ENCODE measurements at regions not wholly inside any gene's neighbourhood (a gene's known extent, or its start where the extent isn't known, plus 50 kb on each side); places are given as distances from the start of the nearest gene placed in this dataset.
"Not testable (repeated sequence)": the region's sequence is repeated elsewhere in the genome, so short reads cannot be mapped to it uniquely, and the experiment has no call there.

DNA sequence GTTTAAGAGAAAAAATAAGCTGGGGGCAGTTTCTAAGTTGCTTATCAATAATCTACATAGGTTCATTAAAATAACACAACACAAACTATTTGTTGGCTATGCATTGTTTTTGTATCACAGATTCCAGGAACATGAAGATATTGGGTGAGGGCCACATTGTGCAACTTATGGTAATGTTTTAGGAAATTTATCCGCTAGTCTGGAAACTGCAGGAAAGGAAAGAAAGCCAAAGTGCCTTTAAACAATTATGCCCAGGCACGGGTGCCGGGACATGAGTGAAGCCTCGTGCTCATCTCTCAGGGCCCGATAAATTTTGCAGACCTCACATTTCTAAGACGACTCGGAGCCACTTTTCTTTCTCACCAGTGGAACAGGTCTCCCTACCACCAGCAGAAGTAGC, 52.6 kb upstream of the GOLGA8Q start:
- TF ChIP-seq, protein P1, sequence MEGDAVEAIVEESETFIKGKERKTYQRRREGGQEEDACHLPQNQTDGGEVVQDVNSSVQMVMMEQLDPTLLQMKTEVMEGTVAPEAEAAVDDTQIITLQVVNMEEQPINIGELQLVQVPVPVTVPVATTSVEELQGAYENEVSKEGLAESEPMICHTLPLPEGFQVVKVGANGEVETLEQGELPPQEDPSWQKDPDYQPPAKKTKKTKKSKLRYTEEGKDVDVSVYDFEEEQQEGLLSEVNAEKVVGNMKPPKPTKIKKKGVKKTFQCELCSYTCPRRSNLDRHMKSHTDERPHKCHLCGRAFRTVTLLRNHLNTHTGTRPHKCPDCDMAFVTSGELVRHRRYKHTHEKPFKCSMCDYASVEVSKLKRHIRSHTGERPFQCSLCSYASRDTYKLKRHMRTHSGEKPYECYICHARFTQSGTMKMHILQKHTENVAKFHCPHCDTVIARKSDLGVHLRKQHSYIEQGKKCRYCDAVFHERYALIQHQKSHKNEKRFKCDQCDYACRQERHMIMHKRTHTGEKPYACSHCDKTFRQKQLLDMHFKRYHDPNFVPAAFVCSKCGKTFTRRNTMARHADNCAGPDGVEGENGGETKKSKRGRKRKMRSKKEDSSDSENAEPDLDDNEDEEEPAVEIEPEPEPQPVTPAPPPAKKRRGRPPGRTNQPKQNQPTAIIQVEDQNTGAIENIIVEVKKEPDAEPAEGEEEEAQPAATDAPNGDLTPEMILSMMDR (conservative IDR thresholded peaks at IDR 0.05 in 1 of 2, IDR thresholded peaks at IDR 0.05 in 1 of 2; ENCODE audit: low read depth in 1 of 2, low read length in 2 of 2) = not testable (repeated sequence)
- TF ChIP-seq EZH2 (IDR thresholded peaks at IDR 0.05; ENCODE audit: low read length, missing control alignments) = not testable (repeated sequence)
